SK-N-SH treated with all-trans-retinoic acid at 6 μM for 48 hours (cell line): ENCODE measurements at regions not wholly inside any gene's neighbourhood (a gene's known extent, or its start where the extent isn't known, plus 50 kb on each side); places are given as distances from the start of the nearest gene placed in this dataset.

Experiments
- ATAC-seq: fragments of 200-7000 bp; cut with Tn5 transposase; 3 replicates; pipeline ENCODE4 v1.9.1; 2020; ENCODE audit warnings: mild to moderate bottlenecking, moderate library complexity
- ARNTL ChIP-seq: fragments of 450-650 bp; formaldehyde crosslinking; IDR thresholded peaks from 2 replicates; pipeline ENCODE4 v1.5.0; 2020; ENCODE audit warnings: low read depth, mild to moderate bottlenecking, moderate library complexity, borderline replicate concordance
- BACH2 ChIP-seq: fragments of 250-450 bp; sonication (Bioruptor Pico); IDR thresholded peaks from 2 replicates; pipeline ENCODE4 v1.9.0; 2021; ENCODE audit warnings: mild to moderate bottlenecking, borderline replicate concordance
- ESRRG ChIP-seq: fragments of 250-450 bp; sonication (Bioruptor Pico); IDR thresholded peaks from 2 replicates; pipeline ENCODE4 v1.6.1; 2021; ENCODE audit warnings: mild to moderate bottlenecking
- GLIS3 ChIP-seq: fragments of 250-450 bp; sonication (Bioruptor Pico); IDR thresholded peaks from 2 replicates; pipeline ENCODE4 v1.5.0; 2020; ENCODE audit warnings: mild to moderate bottlenecking, moderate library complexity
- ISL1 ChIP-seq: fragments of 250-450 bp; sonication (Bioruptor Pico); IDR thresholded peaks from 2 replicates; pipeline ENCODE4 v2.1.2; 2022; ENCODE audit warnings: mild to moderate bottlenecking, moderate library complexity
- PPARA ChIP-seq: fragments of 250-450 bp; sonication (Bioruptor Pico); IDR thresholded peaks from 2 replicates; pipeline ENCODE4 v1.5.0; 2020; ENCODE audit warnings: mild to moderate bottlenecking, borderline replicate concordance
- RARB ChIP-seq: fragments of 250-450 bp; sonication (Bioruptor Pico); IDR thresholded peaks from 2 replicates; pipeline ENCODE4 v1.8.0; 2021; ENCODE audit warnings: mild to moderate bottlenecking, moderate library complexity
- SNAI2 ChIP-seq: fragments of 250-450 bp; sonication (Bioruptor Pico); IDR thresholded peaks from 2 replicates; pipeline ENCODE4 v1.5.0; 2020; ENCODE audit warnings: mild to moderate bottlenecking, moderate library complexity
- ZC3H10 ChIP-seq: fragments of 250-450 bp; sonication (Bioruptor Pico); IDR thresholded peaks from 2 replicates; pipeline ENCODE4 v1.5.1; 2021; ENCODE audit warnings: mild to moderate bottlenecking, moderate library complexity
- ZFP3 ChIP-seq: fragments of 250-450 bp; sonication (Bioruptor Pico); IDR thresholded peaks from 2 replicates; pipeline ENCODE4 v1.5.0; 2020; ENCODE audit warnings: mild to moderate bottlenecking, moderate library complexity
- ZNF565 ChIP-seq: fragments of 450-650 bp; formaldehyde crosslinking; conservative IDR thresholded peaks from 2 replicates; pipeline ENCODE4 v1.5.0; 2020; ENCODE audit warnings: low read depth, mild to moderate bottlenecking, moderate library complexity
- ZNF70 ChIP-seq: fragments of 450-650 bp; formaldehyde crosslinking; IDR thresholded peaks from 2 replicates; pipeline ENCODE4 v1.5.0; 2020; ENCODE audit warnings: mild to moderate bottlenecking, moderate library complexity
- ZNF8 ChIP-seq: fragments of 450-650 bp; formaldehyde crosslinking; IDR thresholded peaks from 2 replicates; pipeline ENCODE4 v1.5.0; 2020; ENCODE audit warnings: mild to moderate bottlenecking, moderate library complexity
- TF ChIP-seq, protein P1 (sequence below): fragments of 250-450 bp; sonication (Bioruptor Pico); IDR thresholded peaks from 2 replicates; pipeline ENCODE4 v1.8.0; 2020; ENCODE audit warnings: mild to moderate bottlenecking, moderate library complexity, borderline replicate concordance
- TF ChIP-seq, protein P2 (sequence below): fragments of 250-450 bp; sonication (Bioruptor Pico); IDR thresholded peaks from 2 replicates; pipeline ENCODE4 v1.5.0; 2020; ENCODE audit warnings: mild to moderate bottlenecking, moderate library complexity
- TF ChIP-seq, protein P3 (sequence below): fragments of 250-450 bp; sonication (Bioruptor Pico); IDR thresholded peaks from 2 replicates; pipeline ENCODE4 v1.8.0; 2021; ENCODE audit warnings: low read depth, mild to moderate bottlenecking, moderate library complexity, borderline replicate concordance
- TF ChIP-seq, protein P4 (sequence below): fragments of 250-450 bp; sonication (Bioruptor Pico); IDR thresholded peaks from 2 replicates; pipeline ENCODE4 v1.5.1; 2020; ENCODE audit warnings: low read depth, mild to moderate bottlenecking, moderate library complexity

DNA sequence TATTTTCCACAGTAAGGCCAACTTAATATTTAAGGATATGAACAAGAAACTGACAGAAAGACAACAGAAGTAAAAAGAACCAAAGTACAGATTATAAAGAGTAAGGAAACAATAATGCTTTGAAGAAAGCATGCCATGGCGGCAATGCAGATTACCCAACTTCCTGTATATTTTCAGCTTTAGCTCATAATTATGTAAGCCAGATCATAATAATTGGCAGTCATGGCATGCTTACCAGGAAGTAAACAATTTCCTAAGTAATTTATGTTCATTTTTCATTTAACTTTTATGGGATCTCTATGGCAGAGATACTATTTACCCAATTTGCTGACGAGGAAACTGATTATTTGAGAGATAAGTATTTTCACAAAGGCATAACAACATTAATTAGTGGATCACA is 988.7 kb downstream of the HACE1 start:
- no peak for TF ChIP-seq ZC3H10 (CRISPR knock-in tag)
- no peak for TF ChIP-seq ZNF565
- TF ChIP-seq ESRRG (CRISPR knock-in tag) = no peak
- TF ChIP-seq BACH2 (CRISPR knock-in tag) = no peak
- TF ChIP-seq, protein P1, sequence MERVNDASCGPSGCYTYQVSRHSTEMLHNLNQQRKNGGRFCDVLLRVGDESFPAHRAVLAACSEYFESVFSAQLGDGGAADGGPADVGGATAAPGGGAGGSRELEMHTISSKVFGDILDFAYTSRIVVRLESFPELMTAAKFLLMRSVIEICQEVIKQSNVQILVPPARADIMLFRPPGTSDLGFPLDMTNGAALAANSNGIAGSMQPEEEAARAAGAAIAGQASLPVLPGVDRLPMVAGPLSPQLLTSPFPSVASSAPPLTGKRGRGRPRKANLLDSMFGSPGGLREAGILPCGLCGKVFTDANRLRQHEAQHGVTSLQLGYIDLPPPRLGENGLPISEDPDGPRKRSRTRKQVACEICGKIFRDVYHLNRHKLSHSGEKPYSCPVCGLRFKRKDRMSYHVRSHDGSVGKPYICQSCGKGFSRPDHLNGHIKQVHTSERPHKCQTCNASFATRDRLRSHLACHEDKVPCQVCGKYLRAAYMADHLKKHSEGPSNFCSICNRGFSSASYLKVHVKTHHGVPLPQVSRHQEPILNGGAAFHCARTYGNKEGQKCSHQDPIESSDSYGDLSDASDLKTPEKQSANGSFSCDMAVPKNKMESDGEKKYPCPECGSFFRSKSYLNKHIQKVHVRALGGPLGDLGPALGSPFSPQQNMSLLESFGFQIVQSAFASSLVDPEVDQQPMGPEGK (CRISPR knock-in tag) = no peak
- TF ChIP-seq ZNF8 (CRISPR knock-in tag) = no peak
- TF ChIP-seq, protein P2, sequence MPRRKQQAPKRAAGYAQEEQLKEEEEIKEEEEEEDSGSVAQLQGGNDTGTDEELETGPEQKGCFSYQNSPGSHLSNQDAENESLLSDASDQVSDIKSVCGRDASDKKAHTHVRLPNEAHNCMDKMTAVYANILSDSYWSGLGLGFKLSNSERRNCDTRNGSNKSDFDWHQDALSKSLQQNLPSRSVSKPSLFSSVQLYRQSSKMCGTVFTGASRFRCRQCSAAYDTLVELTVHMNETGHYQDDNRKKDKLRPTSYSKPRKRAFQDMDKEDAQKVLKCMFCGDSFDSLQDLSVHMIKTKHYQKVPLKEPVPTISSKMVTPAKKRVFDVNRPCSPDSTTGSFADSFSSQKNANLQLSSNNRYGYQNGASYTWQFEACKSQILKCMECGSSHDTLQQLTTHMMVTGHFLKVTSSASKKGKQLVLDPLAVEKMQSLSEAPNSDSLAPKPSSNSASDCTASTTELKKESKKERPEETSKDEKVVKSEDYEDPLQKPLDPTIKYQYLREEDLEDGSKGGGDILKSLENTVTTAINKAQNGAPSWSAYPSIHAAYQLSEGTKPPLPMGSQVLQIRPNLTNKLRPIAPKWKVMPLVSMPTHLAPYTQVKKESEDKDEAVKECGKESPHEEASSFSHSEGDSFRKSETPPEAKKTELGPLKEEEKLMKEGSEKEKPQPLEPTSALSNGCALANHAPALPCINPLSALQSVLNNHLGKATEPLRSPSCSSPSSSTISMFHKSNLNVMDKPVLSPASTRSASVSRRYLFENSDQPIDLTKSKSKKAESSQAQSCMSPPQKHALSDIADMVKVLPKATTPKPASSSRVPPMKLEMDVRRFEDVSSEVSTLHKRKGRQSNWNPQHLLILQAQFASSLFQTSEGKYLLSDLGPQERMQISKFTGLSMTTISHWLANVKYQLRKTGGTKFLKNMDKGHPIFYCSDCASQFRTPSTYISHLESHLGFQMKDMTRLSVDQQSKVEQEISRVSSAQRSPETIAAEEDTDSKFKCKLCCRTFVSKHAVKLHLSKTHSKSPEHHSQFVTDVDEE (CRISPR knock-in tag) = peak; percentile 81
- TF ChIP-seq, protein P3, sequence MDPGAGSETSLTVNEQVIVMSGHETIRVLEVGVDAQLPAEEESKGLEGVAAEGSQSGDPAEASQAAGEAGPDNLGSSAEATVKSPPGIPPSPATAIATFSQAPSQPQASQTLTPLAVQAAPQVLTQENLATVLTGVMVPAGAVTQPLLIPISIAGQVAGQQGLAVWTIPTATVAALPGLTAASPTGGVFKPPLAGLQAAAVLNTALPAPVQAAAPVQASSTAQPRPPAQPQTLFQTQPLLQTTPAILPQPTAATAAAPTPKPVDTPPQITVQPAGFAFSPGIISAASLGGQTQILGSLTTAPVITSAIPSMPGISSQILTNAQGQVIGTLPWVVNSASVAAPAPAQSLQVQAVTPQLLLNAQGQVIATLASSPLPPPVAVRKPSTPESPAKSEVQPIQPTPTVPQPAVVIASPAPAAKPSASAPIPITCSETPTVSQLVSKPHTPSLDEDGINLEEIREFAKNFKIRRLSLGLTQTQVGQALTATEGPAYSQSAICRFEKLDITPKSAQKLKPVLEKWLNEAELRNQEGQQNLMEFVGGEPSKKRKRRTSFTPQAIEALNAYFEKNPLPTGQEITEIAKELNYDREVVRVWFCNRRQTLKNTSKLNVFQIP = no peak
- no peak for ATAC-seq

DNA sequence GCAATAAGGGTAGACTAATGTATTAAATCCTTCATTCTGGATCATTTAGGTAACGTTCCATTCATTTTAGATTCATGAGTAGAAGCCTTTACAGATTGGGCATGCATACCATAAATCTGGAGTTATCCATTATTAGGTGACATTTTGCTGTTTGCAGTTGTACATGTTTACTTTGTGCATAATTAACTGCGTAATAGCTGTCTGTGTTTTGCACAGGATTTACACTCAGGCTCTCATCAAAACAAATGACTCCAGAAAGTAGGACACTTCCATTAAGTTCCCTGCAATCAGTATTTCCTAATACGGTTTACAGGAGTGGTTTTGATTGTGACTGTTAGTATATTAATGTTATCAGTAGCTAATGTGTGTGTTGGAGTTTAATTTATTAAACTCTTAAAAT is 997.4 kb downstream of the HACE1 start:
- ATAC-seq = no peak
- TF ChIP-seq, protein P2 (CRISPR knock-in tag) = no peak
- TF ChIP-seq PPARA (no peak), BACH2 (CRISPR knock-in tag) (no peak), RARB (CRISPR knock-in tag) (no peak)

DNA sequence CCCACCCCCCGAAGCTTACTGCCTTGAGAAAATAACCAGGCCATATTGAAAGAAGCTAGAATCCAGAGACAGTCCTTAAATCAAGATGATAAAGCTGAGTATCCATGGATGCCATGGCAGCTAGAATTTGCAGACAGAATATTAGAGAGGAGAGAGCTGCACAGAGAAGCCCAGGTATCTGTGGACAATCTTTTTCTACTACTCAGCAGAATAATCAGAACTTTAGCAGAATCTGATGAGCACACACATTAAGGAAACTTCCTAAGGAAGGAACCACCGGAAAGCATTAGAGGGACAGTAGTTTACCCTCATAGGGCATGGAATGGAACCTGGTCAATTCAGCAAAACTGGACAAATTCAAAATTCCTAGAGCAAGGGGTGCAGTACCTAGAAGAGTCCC is 1001.7 kb downstream of the HACE1 start:
- ATAC-seq = no peak
- TF ChIP-seq ESRRG (CRISPR knock-in tag) (no peak), ZNF565 (no peak), ZFP3 (CRISPR knock-in tag) (no peak), ZNF8 (CRISPR knock-in tag) (no peak), ISL1 (CRISPR knock-in tag) (no peak), ARNTL (CRISPR knock-in tag) (no peak), PPARA (no peak), ZNF70 (no peak), SNAI2 (CRISPR knock-in tag) (no peak), GLIS3 (CRISPR knock-in tag) (no peak)
- TF ChIP-seq, protein P3 = no peak
- TF ChIP-seq, protein P2 (CRISPR knock-in tag) = no peak
- TF ChIP-seq, protein P4, sequence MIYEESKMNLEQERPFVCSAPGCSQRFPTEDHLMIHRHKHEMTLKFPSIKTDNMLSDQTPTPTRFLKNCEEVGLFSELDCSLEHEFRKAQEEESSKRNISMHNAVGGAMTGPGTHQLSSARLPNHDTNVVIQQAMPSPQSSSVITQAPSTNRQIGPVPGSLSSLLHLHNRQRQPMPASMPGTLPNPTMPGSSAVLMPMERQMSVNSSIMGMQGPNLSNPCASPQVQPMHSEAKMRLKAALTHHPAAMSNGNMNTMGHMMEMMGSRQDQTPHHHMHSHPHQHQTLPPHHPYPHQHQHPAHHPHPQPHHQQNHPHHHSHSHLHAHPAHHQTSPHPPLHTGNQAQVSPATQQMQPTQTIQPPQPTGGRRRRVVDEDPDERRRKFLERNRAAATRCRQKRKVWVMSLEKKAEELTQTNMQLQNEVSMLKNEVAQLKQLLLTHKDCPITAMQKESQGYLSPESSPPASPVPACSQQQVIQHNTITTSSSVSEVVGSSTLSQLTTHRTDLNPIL (CRISPR knock-in tag) = no peak
